ENCODE measurements at regions not wholly inside any gene's neighbourhood (a gene's known extent, or its start where the extent isn't known, plus 50 kb on each side); places are given as distances from the start of the nearest gene placed in this dataset.

DNA sequence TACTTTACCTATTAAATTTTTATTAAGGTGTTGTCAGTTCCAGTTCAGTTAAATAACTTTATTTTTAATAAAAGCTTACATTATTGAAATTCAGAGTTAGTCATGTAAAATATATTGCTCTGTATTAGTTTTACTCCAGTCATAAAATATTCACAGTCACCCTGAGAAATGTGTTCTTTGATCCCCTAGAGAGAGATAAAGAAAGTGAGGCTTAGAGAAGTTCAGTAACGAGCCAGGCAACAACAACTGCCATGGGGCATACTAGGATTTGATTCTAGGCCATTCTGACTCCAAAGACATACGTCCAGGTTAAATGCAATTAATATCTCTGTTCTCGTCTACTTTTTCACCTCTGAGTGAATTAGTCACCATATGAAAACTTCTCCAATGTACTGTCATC lies 761.9 kb upstream of the CXADR start:
- intact Hi-C loops (cut with DNase I), result no loop called here
- ATAC-seq (ENCODE audit: poor library complexity) (no peak), DNase-seq (no peak)

DNA sequence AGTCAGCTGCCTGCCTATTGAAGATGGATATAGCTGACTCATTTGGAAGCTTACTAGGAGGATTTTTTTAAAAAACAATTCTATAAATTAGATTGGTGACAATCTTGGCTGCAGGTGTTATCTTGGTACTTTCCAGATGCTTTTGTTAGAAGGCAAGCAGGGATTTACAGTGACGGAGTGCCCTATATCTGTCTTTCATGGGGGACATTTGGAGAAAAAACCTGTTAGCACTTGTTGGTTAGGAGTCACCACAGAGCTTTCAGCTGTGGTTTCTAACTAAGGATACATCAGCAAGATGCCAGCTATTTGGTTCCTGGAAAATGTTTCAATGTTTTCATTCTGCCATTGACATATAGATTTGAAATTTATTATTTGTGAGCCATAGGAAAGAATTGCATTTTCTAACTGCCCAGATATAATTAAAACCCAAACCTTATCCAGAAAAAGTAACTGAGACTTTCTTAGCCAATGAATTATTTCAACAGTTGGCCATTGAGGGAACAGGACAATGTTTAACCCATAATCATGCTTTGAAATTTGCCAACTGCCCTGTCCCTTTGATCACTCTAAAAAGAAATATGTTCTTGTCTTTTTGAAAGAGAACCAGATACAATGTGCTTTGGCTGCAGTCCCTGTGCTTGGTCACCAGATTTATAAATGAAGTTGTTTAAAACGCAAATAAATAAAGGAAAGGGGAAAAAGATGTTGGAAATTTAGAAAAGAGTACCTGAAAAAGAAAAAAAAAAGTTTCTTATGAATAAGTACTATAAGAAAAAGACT lies 761.0 kb upstream of the CXADR start:
- intact Hi-C loops (cut with DNase I), result no loop called here
- DNase-seq (no peak), ATAC-seq (ENCODE audit: poor library complexity) (no peak)

DNA sequence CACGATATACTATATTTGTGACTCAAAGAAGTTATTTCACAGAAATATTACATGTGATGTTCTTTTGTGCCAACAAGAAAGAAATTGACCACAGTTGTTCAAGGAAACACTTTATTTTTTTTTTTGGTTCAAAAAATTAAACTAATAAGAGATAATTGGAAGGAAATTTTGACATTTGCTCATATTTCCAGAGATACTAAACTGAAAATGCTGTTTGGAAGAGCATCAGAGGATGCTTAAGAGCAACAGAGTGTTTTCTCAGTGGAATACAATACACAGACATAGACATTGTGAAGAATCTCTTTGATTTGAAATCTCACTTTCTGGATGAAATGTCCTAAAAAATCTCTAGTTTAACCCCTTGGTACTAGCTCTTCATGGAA lies 760.4 kb upstream of the CXADR start:
- DNase-seq, result no peak
- intact Hi-C loops (cut with DNase I), result no loop called here
- no peak for ATAC-seq (ENCODE audit: poor library complexity)

DNA sequence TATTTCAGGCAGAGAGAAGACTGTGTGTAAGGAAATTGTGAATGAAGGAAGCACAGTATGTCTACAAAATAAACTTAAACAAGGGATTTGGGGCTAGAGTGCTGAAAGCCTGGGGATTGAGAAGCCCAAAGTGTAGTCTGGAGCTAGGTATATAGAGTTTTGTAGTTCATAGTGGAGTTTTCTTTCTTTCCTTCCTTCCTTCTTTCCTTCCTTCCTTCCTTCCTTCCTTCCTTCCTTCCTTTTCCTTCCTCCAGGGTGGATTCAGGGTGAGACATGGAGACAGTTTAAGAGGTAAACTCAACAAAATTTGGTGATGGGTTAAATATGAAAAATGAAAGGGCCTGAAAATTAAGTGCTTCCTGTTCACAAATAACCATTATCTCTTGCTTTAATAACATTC lies 757.8 kb upstream of the CXADR start:
- intact Hi-C loops (cut with DNase I), result no loop called here
- DNase-seq (no peak), ATAC-seq (ENCODE audit: poor library complexity) (no peak)

DNA sequence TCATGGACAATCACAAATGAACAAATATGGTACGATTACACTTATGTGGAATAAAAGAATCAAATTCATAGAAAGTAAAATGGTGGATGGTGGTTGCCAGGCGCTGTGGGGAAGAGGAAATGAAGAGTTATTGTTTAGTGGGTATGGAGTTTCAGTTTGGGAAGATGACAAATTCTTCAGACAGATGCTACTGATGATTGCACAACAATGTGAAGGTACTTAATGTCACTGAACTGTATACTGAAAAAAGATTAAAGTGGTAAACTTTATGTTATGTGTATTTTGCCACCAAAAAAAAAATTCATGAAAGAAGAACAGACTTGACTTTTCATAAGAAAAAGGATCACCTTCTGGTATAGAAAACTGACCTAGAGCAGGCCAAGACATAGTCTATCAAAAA lies 745.6 kb upstream of the CXADR start:
- ATAC-seq (ENCODE audit: poor library complexity), result no peak
- no peak for DNase-seq
- intact Hi-C loops (cut with DNase I), result no loop called here

DNA sequence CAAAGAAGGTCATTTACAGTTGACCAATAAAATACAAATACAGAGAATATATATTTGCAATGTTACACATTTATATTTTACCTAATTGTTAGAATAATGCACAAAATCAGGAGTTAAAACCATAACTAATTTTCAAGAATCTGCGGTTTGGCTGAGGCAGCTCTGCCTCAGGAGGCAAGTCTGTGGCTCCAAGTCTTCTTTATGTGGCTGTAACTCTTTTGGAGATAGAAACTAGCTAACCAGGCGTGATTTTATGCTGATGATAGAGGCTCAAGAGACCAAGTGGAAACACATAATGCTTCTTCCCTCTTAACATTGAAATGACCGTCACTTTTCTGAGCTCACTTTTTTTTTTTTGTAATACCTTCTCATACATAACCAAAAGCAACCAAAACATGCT lies 744.7 kb upstream of the CXADR start:
- no peak for ATAC-seq (ENCODE audit: poor library complexity)
- no peak for DNase-seq
- intact Hi-C loops (cut with DNase I), result no loop called here

DNA sequence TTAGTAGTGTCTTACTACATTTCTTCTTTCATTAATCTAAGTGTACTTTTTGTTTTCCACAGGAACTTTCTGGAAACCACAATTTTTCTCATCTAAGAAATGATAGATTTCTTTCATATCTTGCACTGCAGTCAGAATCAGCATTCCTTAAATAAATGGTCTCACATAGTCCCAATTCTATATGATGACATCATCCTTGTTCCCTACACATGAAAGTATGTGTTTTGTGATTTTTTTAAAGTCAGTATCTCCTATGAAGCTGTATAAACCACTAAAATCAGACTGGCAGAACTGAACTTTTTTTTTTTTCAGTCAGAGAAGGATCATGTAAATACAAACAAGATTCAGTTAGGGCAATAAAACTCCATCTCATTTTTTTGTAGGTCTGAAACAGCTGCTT lies 742.6 kb upstream of the CXADR start:
- no peak for DNase-seq
- intact Hi-C loops (cut with DNase I), result no loop called here
- ATAC-seq (ENCODE audit: poor library complexity), result no peak

DNA sequence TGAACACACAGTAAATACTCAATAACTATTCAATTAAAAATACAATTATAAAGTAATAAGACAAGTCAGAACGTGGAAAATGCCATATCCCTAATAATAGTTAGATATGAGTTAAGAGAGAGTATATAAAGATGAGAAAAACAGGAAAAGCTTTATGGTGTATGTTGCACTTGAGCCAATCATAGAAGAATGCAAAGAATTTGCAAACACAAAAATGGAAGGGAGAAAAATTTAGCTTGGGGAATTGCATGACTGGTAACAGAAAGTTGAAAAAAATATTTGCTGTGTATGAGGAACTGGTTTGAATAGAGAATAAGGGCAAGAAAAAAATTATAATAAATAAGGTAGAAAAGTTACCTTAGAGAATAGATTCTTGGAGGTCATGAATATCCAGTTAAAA lies 739.6 kb upstream of the CXADR start:
- no peak for DNase-seq
- intact Hi-C loops (cut with DNase I), result no loop called here
- ATAC-seq (ENCODE audit: poor library complexity), result no peak

DNA sequence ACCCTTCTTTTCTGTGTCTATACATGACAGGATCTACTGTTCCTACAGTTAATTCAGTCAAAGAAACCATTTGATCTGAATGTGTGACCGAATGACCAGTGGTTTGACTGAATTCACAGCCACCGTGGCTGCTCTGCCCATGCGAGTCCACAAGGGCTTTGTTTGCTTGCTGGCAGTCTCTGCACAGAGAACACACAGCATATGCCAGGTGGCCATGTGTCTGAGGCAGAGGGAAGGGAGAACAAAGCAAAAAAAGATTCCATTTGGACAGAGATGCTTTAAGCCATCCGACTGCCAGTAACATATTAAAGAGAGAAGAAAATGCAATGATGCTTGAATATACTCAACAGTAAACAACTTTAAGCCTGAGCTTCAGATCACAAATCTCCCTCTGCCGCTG lies 737.8 kb upstream of the CXADR start:
- ATAC-seq (ENCODE audit: poor library complexity), result no peak

DNA sequence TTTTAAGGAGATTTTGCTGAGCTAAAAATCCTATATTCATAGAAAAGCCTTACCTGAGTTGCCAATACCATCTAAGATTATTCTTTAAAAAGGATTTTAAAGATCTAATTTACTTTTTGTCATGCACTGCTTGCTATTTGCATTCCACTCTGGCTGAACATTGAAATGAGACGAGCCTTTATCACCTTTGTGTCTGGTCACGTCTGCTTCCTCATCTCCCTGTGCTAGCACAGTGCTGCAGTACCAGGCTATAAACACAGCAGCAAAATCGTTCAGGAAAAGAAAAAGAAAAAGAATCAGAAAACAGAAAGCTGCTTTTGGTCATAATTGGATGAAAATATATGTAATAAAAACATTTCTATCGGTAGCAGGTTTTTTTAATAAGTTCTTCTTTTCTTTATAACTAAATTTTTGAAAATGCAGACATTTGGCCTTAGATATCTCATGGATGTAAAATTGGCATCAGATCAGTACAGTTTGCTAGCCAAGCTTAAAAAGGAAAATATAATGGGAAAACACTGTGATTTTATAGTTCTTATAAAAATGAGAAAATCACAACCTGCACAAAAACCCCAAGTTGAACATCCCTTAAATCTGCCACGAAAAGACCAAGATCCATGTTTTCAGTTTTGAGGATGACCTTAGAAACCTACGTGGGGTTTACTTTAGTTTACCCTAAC lies 735.7 kb upstream of the CXADR start:
- ATAC-seq (ENCODE audit: poor library complexity) (no peak), DNase-seq (no peak)
- intact Hi-C loops (cut with DNase I), result no loop called here

More for the DNA sequence above, 737.8 kb upstream of the CXADR start:
- DNase-seq, result no peak
- intact Hi-C loops (cut with DNase I), result no loop called here

DNA sequence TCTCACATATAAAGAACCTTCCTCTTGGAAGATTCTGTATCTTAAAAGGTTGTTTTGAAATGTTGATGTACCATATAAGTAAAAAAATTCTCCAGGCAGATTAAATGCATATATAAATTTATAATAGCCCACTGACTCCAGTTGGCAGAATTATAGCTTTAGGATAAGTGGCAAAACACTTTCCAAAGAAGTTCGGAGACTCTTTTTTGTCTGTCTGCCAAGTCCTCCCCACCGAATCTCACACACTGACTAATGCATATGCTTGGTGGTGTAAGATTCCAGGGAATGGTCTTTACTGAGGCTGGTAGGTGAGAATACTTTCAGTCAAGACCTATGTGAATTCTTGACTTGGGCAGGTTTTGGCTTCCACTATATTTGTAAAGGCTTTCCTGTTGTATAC lies 724.3 kb upstream of the CXADR start:
- ATAC-seq (ENCODE audit: poor library complexity) (no peak), DNase-seq (no peak)
- intact Hi-C loops (cut with DNase I), result no loop called here

DNA sequence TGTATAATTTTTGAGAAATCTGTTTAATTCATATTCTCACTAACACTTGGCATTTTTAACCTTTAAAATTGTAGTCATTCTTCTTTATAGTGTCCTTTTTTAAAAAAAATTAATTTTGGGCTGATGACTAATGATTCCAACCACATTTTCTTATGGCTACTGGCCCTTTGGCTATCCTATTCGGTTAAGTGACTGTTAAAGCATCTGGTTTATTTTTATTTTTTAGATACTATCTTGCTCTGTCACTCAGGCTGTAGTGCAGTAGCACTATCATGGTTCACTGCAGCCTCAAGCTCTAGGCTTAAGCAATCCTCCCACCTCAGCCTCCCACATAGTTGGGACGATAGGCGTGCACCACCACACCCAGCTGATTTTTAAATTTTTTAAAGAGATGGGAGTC lies 723.2 kb upstream of the CXADR start:
- intact Hi-C loops (cut with DNase I), result no loop called here
- ATAC-seq (ENCODE audit: poor library complexity) (no peak), DNase-seq (no peak)

DNA sequence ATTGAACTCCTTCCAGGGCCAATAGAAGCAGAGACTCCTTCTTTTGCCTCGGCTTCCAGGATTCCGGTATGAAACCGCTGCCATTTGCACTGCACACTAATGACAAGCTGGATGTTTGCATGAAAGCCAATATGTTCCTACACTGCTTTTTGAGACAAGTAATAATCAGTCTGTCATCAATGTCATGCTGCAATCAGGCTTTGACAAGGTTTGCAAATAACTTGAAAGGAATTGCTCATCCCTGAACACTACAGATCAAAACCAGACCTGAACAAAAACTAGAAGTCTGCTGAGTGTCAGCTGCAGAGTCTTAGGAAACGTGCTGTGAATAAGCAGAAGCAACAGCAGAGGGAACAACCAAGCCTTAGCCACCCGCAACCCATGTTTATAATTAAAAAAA lies 720.7 kb upstream of the CXADR start:
- DNase-seq (no peak), ATAC-seq (ENCODE audit: poor library complexity) (no peak)
- intact Hi-C loops (cut with DNase I), result no loop called here

DNA sequence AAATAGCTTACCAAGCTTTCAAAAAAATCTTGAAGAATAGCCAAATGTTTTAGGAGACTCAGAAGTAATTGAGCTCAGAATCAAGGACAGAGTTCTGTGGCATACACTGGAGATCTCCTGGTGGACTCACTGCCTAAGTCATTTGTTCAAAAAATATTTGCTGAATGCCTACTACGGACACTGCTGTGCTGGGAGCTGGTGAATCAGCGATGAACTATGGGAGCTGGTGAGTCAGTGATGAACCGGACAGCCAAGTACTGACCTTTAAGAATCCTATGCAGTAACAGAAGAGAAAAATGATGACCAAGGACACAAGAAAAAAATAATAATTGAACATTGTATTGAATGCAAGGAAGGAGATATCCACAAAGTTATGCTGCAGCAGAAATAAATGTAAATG lies 717.9 kb upstream of the CXADR start:
- intact Hi-C loops (cut with DNase I), result no loop called here
- no peak for DNase-seq
- ATAC-seq (ENCODE audit: poor library complexity), result no peak

DNA sequence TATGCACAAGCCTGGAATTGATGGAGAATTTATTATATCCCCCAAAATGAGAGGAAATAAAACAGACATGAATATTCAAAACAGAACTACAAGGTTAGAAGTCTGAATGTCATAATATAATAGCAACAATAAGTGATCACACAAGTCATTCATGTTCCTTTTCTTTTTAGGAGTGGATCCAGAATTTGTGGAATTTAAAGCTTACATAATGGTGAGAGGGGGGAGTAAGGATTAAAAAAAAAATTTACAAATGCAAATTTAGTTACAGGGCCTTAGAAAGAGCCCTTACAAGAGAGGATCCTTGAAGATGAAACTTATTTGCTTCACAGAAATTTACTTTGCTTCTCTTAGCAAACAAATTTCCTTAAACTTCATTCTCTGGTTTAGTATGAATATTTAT lies 716.1 kb upstream of the CXADR start:
- DNase-seq, result no peak
- intact Hi-C loops (cut with DNase I), result no loop called here
- no peak for ATAC-seq (ENCODE audit: poor library complexity)

DNA sequence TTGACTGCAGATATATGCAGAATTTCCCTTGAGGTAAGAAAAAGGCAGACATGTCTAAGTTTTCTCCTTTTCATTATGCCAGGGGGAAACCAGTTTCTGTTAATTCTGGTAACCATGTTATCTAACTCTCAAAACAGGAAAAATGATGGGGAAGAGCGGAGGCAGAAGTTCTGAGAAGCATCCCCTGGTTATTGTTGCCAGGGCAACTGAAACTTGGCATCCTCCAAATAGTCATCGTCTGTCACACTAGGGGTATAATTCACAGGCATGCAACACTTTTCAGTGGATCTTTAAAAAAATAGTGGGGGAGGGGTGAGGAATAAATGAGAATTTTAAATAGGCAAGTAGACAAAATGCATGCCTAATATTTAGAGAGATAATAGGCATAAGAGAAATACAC lies 715.3 kb upstream of the CXADR start:
- DNase-seq, result no peak
- intact Hi-C loops (cut with DNase I), result no loop called here
- no peak for ATAC-seq (ENCODE audit: poor library complexity)

DNA sequence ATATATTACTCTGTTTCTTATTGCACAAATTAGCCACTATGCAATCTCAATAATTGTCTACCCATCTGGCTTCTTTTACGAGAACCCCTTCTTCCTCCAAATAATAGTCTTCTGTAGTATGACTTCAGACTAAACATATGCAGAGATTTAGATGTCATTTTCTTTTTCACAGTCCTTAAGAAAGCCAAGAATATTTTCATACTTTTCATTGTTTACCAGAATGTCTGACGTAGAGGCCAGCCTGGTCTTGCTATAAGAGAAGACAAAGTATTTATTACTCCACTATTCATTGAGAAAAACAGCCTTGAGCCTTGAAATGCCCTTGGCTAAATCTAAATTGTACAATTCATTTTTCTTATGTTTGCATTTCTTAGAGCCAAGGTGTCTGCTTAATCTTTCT lies 714.9 kb upstream of the CXADR start:
- no peak for ATAC-seq (ENCODE audit: poor library complexity)
- no peak for DNase-seq
- intact Hi-C loops (cut with DNase I), result no loop called here

DNA sequence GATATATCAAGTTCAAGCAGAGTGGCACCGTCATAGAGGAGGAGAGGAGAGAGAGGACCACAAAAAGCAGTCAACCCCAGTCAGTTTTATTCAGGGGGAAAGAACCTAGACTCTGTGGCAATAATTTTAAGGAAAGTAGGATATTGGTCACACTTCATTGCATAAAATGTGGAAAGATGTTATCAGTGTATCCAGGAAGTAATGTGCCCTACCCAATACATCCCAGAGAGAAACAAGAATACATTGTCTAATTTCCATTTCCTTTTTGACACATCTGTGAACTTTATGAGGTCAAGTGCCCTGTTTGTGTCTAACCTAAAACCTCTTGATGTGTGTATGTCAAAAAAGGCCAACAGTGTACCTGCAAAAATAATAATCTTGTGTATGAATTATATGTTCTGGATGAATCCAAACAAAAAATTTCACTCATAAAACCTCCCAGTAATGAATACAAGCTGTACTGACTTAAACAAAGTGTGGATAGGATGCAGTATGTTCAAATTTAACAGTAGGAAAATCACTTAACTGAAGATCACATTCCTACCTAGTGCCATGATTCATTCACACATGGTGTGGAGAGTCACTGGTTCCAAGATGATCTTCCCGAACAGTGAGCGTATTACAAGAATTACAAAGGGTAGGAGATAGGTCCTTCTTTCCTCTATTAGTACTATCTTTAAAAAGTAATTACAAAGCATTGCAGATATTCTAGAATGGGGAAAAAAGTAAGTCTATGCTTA lies 712.1 kb upstream of the CXADR start:
- DNase-seq, result no peak
- intact Hi-C loops (cut with DNase I), result no loop called here
- ATAC-seq (ENCODE audit: poor library complexity), result no peak

DNA sequence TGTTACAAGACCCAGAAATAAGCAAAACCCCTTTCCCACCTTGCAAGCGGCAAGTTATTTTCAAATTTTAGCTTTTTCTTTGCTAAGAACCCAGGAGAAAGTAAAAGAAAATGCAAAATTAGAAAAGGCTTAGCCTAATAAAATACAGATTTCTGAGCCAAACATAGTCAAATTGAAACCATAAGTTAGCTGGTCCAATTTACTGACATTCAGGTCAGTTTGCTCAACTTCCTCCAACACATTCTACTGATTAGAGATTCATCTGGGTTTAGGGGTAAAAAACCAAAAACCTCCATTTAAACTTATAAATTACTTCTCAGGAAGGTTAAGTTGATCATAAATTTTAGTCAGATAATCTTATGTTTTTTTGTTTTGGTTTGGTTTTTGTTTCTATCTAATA lies 701.8 kb upstream of the CXADR start:
- ATAC-seq (ENCODE audit: poor library complexity), result no peak
- DNase-seq, result no peak
- intact Hi-C loops (cut with DNase I), result no loop called here

DNA sequence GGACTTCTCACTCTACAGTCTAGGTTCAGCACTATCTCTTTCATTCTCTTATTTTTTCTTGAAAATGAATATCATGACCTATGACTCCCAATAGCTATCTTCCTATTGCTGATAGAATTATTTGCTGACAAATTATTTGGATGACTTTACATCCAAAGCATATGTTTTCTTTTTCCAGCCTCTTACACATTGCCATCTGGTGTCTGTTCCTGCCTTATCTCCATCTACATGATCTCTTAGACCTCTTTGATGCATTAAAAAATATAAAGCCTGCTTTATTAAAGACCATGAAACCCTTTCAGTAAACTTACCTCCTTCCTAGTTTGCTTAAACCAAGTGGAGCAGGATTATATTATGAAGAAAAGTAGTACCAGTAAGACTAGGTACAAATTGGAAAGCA lies 700.9 kb upstream of the CXADR start:
- ATAC-seq (ENCODE audit: poor library complexity) (no peak), DNase-seq (no peak)
- intact Hi-C loops (cut with DNase I), result no loop called here
